ENCODE measurements at regions not wholly inside any gene's neighbourhood (a gene's known extent, or its start where the extent isn't known, plus 50 kb on each side); places are given as distances from the start of the nearest gene placed in this dataset.

- DNase-seq (ENCODE audit: low read depth, low spot score) = no peak
Measured at GRCh38 chr14:98160901-98161300, 1111.1 kb downstream of the BCL11B start.

DNA sequence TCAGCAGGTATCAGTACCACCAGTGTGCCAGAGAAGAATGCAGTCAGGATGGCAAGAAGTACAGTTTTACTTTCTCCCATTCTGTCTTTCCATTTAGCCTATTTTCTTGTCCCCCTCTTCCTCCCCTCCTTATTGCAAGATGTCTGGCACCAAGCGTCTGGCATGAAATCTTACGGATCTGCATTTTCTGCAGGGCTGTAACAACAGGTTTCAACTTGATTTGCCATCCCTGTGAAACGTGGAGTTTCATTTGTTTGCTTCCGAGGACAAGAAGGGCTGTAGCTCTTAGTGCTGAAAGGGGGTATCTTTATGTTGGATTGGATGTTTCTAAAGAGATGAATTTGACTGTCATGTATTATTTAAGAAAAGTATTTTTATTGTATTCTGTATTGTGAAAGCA lies 1110.6 kb downstream of the BCL11B start:
- no peak for DNase-seq (ENCODE audit: low read depth, low spot score)

- DNase-seq (ENCODE audit: low read depth, low spot score) = no peak
Measured at GRCh38 chr14:98162856-98163805, 1108.9 kb downstream of the BCL11B start.

GRCh38 chr14:98163873-98164272 lies 1108.1 kb downstream of the BCL11B start:
- DNase-seq (ENCODE audit: low read depth, low spot score) = no peak

DNA sequence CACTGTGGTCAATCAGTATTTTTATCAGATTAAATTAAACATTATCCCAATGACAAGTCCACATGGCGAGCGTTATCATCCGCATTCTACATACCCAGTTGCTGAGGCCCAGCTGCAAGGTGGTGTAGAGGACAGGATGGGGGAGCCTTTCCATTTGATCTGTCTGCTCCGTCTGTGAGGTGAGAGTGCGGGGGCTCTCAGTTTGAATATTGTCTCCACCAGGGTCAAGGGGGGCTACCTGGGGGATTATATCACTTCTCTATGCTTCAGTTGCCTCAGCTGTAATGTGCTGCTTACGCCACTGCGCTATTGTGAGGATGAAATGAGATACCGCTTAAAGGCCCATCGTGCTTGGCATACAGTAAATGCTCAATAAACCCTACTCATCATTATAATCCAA lies 1106.0 kb downstream of the BCL11B start:
- DNase-seq (ENCODE audit: low read depth, low spot score) = no peak

- DNase-seq (ENCODE audit: low read depth, low spot score) = no peak
Measured at GRCh38 chr14:98167275-98167674, 1104.7 kb downstream of the BCL11B start.

- no peak for DNase-seq (ENCODE audit: low read depth, low spot score)
Measured at GRCh38 chr14:98167705-98168104, 1104.3 kb downstream of the BCL11B start.

- no peak for DNase-seq (ENCODE audit: low read depth, low spot score)
Measured at GRCh38 chr14:98168211-98168985, 1103.6 kb downstream of the BCL11B start.

DNA sequence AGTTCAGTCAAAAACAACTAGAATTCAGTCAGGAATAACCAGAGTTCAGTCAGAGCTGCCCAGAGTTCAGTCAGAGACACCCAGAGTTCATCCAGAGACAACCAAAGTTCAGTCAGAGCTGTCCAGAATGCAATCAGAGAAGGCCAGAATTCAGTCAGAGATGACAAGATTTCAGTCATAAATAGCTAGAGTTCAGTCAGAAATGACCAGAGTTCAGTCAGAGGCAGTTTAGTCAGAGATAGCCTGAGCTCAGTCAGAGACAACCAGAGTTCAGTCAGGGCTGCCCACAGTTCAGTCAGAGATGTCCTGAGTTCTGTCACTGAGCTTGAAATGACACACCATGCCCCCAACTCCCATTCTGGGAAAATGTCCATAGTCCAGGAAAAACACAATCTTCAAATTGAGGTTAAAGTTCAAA lies 1102.8 kb downstream of the BCL11B start:
- no peak for DNase-seq (ENCODE audit: low read depth, low spot score)

- no peak for DNase-seq (ENCODE audit: low read depth, low spot score)
Measured at GRCh38 chr14:98170575-98170974, 1101.4 kb downstream of the BCL11B start.

GRCh38 chr14:98171654-98172053 lies 1100.3 kb downstream of the BCL11B start:
- DNase-seq (ENCODE audit: low read depth, low spot score) = no peak

DNA sequence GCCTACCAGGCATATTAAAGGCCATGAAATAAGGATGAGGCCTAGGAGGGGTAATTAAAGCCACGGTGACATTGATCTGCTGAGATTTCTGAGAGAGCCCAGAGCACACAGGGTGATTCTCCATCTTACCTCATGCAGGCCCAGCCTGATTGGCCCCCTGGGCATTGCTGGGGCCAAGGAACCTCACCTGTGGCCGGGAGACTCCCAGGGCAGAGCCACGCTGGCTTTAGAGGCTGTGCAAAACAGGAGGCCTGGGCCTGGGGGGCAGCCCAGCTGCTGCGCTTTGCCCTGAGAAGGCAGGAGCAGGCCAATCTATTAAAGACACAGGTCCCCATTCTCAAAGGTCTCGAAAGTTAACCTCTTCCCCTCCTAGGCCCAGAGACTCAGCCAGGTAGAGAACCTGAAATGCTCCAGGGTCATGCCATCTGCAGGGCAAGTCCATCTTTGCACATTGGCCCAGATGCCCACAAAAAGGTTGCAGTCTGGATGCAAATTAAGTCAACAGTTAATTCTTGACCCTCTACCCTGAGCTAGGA lies 1099.7 kb downstream of the BCL11B start:
- no peak for DNase-seq (ENCODE audit: low read depth, low spot score)

DNA sequence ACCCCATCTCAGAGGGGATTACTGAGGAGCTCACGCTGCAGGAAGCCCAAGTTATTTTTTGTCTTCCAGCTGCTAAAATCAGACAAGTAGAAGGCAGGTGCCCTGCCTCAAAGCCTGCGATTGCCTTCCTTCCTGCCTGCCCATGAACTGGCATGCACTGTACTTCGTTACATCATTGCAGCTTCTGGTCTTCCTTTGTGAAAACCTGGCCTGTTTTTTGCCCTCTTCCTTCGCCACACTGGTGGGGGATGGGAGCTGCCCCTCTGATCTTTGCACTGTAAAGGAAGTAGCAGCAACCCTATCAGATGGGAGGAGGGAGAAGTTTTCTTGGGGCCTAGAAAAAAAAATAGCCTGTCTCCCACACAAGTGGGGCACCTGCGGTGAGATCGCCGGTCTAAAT lies 1098.7 kb downstream of the BCL11B start:
- DNase-seq (ENCODE audit: low read depth, low spot score) = no peak

DNA sequence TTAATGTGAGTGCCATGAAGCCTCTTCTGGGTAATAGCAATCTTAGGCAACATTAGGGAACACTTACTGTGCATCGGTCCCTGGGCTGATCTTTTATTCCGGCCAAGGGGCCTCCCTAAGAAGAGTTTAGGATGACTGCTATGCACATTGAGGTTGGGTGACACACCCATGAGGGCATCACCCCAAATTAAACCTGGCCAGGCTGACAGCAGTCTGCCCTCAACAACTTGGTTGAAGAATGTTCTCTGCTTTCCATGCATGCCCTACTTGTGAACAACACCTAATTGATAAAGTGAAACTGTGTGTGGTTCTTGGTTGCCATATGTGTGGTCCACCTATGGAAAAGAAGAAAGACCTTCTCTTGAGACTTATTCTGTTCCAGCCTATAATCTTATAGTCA lies 1098.0 kb downstream of the BCL11B start:
- no peak for DNase-seq (ENCODE audit: low read depth, low spot score)

DNA sequence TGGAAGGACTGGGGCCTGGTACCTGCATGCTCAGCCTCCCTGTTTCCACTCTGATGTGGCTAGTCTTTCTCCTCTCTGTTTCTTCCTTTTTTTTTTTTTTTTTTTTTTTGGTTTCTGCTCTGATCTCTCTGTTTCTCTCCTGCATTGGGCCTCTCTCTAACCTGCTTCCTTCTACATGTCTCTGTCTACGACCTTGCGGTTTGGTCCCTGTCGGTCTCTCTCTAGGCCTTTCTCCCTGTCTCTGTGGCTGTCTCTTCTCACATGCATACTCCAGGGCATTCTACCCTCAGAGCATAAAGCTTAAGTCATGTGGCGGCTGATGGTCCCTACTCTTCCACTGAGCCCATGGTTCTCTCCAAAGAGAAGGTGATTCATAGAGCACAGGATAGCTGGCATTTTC lies 1096.6 kb downstream of the BCL11B start:
- DNase-seq (ENCODE audit: low read depth, low spot score) = no peak

DNA sequence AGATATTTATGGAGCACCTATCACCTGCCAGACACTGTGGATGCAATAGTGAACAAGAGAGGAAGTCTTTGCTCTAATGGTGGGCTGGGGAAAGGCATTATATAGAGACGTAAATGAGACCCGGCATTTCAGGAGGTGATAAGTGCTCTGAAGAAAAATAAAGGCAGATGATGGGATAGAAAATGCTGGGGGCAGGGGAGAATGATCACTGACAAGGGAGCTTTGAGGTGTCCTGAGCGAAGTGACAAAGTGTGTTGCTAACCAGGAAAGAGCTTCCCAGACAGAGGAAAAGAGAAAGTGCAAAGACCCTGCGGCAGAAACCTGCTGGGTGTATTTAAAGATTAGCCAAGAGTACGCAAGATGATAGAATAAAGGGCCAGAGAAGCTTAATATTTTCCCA lies 1096.1 kb downstream of the BCL11B start:
- DNase-seq (ENCODE audit: low read depth, low spot score) = no peak

- DNase-seq (ENCODE audit: low read depth, low spot score) = no peak
Measured at GRCh38 chr14:98176892-98177291, 1095.1 kb downstream of the BCL11B start.

GRCh38 chr14:98177551-98177950 lies 1094.4 kb downstream of the BCL11B start:
- no peak for DNase-seq (ENCODE audit: low read depth, low spot score)

- DNase-seq (ENCODE audit: low read depth, low spot score) = no peak
Measured at GRCh38 chr14:98181241-98181640, 1090.8 kb downstream of the BCL11B start.

DNA sequence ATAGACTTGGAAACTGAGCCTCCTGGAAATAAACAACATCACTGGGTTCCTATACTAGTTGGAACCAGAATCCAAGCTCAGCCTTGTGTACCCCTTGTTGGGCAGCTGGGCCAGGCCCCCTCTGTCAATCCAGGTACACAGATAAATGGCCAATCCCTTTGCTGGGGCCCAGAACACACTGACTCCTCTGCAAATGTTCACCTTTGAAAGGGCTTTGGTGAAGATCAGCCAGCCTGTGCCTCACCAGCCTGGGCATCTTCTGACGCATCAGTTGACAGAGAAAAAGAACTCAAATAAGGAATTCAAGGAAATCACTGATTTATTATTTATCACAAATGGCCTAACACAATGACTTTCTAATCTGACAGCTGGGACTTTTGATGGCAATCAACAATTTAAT lies 1090.2 kb downstream of the BCL11B start:
- DNase-seq (ENCODE audit: low read depth, low spot score) = no peak

DNA sequence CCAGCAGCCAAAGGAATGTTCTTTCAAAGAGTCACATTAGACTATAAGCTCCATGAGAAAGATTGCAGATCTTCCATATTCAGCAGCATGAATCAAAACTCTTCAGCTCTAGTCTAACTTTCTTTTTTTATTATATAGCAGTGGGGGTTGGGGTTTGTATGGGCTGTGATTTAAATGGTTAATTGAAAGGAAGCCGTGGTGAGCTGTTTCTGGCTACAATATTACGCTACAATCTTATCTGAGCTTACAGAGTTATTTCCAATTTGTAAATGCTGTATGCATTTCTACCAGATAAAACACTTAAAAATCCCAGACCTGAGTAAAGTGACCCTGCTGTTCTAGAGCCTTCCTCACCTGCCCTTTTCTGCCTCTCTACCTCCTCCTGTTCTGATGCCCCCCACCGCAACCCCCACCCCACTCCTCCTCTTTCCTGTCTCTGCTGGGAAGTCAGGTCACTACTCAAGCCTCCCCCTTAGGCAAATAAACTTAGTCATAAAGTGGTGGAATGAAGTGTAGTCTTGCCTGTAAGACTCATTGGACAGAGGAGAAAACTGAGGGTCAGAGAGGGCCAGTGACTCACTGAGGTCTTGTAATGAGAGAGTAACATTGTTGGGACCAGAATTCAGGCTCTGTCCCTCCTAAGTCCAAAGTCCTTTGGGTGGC lies 1089.5 kb downstream of the BCL11B start:
- no peak for DNase-seq (ENCODE audit: low read depth, low spot score)

GRCh38 chr14:98183556-98183955 lies 1088.4 kb downstream of the BCL11B start:
- DNase-seq (ENCODE audit: low read depth, low spot score) = no peak
